Lower lobe of right lung (tissue), 2 donors: ENCODE measurements at regions not wholly inside any gene's neighbourhood (a gene's known extent, or its start where the extent isn't known, plus 50 kb on each side); places are given as distances from the start of the nearest gene placed in this dataset.

ENCODE experiments used
- ATAC-seq, 2 donors: fragments of 200-7000 bp; cut with Tn5 transposase; one replicate each; pipeline ENCODE4 v1.9.1; 2020 to 2022; ENCODE audit warnings: mild to moderate bottlenecking in 2 of 2, moderate library complexity in 2 of 2
- DNase-seq: peaks from one replicate; pipeline ENCODE4 v3.0.0-alpha.2; 2020
- H3K27ac ChIP-seq: fragments of 200-600 bp; one replicate; pipeline ENCODE4 v1.8.0; 2022
- H3K27me3 ChIP-seq: fragments of 200-600 bp; one replicate; pipeline ENCODE4 v1.8.0; 2022; ENCODE audit warnings: low read depth
- H3K36me3 ChIP-seq: fragments of 200-600 bp; one replicate; pipeline ENCODE4 v1.8.0; 2022; ENCODE audit warnings: mild to moderate bottlenecking
- H3K4me1 ChIP-seq: fragments of 200-600 bp; one replicate; pipeline ENCODE4 v1.8.0; 2022
- H3K4me3 ChIP-seq: fragments of 200-600 bp; one replicate; pipeline ENCODE4 v1.8.0; 2022; ENCODE audit warnings: mild to moderate bottlenecking
- H3K9me3 ChIP-seq: fragments of 200-600 bp; one replicate; pipeline ENCODE4 v1.8.0; 2022
- intact Hi-C: fragments of 100-400 bp; cut with DNase I; formaldehyde crosslinking; loops from one replicate; pipeline ENCODE4 v1.11.0; 2022
- TF ChIP-seq, protein P1 (sequence below): fragments of 200-600 bp; IDR thresholded peaks from one replicate; pipeline ENCODE4 v1.8.0; 2022; ENCODE audit warnings: antibody characterized with exemption, mild to moderate bottlenecking
- donor health status: DM: no; HTN: yes; CAD: no; lungs with severe emphysema.

DNA sequence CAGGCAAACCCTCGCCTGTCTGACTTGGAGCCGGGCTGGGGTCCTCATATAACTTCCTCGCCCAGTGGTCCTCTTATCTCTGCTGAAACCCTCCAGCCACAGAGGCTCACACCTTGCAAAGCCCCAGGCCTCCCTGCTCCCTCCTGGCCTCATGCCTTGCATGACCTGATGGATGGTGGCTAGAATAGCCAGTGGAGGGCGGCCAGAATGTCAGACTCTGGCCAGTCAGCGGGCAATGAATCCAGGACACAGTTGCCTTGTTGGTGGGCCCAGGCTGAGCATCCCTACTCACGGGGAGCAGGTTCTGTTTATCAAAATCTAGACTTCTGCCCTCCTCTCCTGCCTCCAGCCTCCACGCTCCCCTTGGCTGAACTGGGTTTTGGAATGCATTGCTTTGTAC is 69.1 kb upstream of the WNT11 start:
- Histone ChIP-seq H3K4me3 (no peak overlapping the region), H3K27ac (no peak overlapping the region), H3K36me3 (no peaks in the 10 kb centered on the region), H3K9me3 (no peaks in the 10 kb centered on the region), H3K4me1 (peaks cover 2% of the 10 kb centered on the region), H3K27me3 (no peaks in the 10 kb centered on the region)
- intact Hi-C loops = no loop called here
- DNase-seq = no peak
- ATAC-seq = no peak
- TF ChIP-seq, protein P1, sequence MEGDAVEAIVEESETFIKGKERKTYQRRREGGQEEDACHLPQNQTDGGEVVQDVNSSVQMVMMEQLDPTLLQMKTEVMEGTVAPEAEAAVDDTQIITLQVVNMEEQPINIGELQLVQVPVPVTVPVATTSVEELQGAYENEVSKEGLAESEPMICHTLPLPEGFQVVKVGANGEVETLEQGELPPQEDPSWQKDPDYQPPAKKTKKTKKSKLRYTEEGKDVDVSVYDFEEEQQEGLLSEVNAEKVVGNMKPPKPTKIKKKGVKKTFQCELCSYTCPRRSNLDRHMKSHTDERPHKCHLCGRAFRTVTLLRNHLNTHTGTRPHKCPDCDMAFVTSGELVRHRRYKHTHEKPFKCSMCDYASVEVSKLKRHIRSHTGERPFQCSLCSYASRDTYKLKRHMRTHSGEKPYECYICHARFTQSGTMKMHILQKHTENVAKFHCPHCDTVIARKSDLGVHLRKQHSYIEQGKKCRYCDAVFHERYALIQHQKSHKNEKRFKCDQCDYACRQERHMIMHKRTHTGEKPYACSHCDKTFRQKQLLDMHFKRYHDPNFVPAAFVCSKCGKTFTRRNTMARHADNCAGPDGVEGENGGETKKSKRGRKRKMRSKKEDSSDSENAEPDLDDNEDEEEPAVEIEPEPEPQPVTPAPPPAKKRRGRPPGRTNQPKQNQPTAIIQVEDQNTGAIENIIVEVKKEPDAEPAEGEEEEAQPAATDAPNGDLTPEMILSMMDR = no peak

DNA sequence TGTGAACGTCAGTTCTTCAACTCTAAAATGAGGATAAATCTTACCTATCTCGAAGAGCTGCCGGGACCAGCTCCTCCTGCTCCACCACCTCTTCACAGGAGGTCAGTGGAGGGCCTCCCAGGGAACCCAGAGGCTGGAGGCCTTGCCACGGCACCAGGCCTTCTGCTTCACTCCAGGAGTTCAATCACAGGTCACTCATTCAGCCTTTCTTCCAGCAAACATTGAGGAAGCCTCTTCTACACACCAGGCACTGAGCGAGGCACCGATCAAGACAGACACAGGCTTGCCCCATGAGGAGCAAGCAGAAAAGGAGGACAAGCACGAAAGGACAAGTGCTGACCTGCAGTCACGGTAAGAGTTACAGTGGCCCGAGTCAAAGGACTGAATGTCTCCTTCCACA is 64.8 kb upstream of the WNT11 start:
- no peaks in the 10 kb centered on the region for H3K27me3 ChIP-seq
- H3K4me1 ChIP-seq = peaks cover 9% of the 10 kb centered on the region
- TF ChIP-seq, protein P1 = no peak
- intact Hi-C loops = no loop called here
- H3K4me3 ChIP-seq = no peak overlapping the region
- DNase-seq (no peak), ATAC-seq (no peak)
- H3K9me3 ChIP-seq = no peaks in the 10 kb centered on the region
- no peaks in the 10 kb centered on the region for H3K36me3 ChIP-seq
- H3K27ac ChIP-seq = no peak overlapping the region

DNA sequence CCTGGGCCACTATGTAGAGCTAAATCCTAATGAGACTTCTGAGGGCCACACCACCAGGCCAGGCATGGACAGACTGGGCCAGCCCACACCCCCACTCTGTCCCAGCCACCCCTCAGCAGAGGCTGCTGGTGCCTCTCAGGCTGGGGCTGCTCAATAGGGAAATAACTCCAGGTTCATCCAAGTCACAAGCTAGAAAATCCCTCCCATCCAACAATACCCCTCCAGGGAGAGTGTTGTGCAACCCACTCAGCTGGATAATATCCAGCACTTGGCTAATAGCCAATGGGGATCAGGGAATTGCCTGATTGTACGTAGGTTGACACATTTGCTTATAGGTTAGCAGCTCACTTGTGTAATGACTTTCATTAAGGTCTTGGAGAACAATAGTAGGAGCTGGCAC is 64.1 kb upstream of the WNT11 start:
- Histone ChIP-seq H3K27ac (no peak overlapping the region), H3K9me3 (no peaks in the 10 kb centered on the region)
- intact Hi-C loops = no loop called here

DNA sequence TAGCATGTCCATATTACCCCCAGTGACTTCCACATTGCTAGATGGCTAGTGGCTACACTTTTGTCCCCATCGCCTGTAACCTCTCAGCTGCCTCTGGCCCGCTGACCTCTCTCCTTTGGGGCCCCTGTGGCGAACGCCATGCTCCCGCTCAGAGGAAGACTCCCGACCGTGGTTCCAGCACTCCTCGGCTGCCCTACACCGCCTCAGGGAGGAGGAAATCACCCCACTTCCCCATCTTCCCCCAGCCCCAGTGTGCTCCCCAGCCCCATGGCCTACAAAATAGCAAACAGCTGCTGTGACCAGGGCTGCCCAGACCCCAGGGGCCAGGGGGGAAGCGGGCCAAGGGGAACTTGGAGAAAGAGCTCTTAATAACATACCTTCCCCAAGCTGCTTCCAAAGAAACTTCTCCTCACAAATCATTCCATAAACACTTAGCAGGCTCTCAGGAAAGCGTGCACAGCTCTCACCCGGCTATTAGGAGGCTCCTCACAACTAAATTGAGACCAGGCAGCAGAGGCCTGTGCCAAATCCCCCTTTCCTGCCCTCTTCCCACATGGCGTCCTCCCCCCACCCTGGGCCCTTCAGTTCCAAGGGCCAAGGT is 63.5 kb upstream of the WNT11 start:
- no peaks in the 10 kb centered on the region for H3K9me3 ChIP-seq
- ATAC-seq (peak in 1 of 2 donors; percentile 3), DNase-seq (no peak)
- no peaks in the 10 kb centered on the region for H3K27me3 ChIP-seq
- TF ChIP-seq, protein P1 = no peak
- intact Hi-C loops = no loop called here
- no peak overlapping the region for H3K27ac ChIP-seq
- peaks cover 9% of the 10 kb centered on the region for H3K4me1 ChIP-seq
- H3K36me3 ChIP-seq = no peaks in the 10 kb centered on the region
- no peak overlapping the region for H3K4me3 ChIP-seq

More for the DNA sequence above, 64.1 kb upstream of the WNT11 start:
- no peaks in the 10 kb centered on the region for H3K27me3 ChIP-seq
- peaks cover 9% of the 10 kb centered on the region for H3K4me1 ChIP-seq
- DNase-seq (no peak), ATAC-seq (peak in 1 of 2 donors; percentile 38)
- TF ChIP-seq, protein P1 = no peak
- no peak overlapping the region for H3K4me3 ChIP-seq
- H3K36me3 ChIP-seq = no peaks in the 10 kb centered on the region

DNA sequence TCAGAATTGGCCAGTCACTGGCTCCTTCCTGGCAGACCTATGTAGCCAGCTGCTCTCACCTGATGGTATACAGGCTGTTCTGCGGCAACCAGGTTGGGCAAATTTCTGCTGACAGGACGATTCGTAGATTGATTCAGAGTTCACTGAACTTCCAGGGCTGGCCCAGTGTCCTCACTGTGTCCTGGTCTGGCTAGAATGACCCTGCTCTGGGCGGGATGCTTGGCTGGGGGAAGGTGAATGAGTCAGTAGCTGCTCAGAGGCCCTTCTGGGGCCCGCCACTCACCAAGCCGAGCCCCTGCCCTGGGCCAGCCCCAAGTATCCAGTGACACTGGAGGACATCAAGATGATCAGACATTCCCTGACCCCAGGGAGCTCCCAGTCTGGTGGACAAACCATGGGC is 62.9 kb upstream of the WNT11 start:
- DNase-seq (no peak), ATAC-seq (no peak)
- Histone ChIP-seq H3K9me3 (no peaks in the 10 kb centered on the region), H3K36me3 (no peaks in the 10 kb centered on the region), H3K4me1 (peaks cover 9% of the 10 kb centered on the region), H3K27me3 (no peaks in the 10 kb centered on the region), H3K27ac (no peak overlapping the region), H3K4me3 (no peak overlapping the region)
- intact Hi-C loops = no loop called here
- TF ChIP-seq, protein P1 = no peak
